Activated naive CD8-positive, alpha-beta T cell treated with anti-CD3 and anti-CD28 coated beads for 36 hours (primary cell): ENCODE measurements at regions not wholly inside any gene's neighbourhood (a gene's known extent, or its start where the extent isn't known, plus 50 kb on each side); places are given as distances from the start of the nearest gene placed in this dataset.

ENCODE experiments used
- DNase-seq: peaks from one replicate; pipeline ENCODE4 v3.0.0; 2021
- H3K27ac Mint-ChIP-seq: one replicate; pipeline ENCODE4 v1.8.0; 2022; ENCODE audit warnings: mild to moderate bottlenecking, moderate library complexity, mixed read lengths
- H3K27me3 Mint-ChIP-seq: one replicate; pipeline ENCODE4 v1.8.0; 2022; ENCODE audit warnings: mild to moderate bottlenecking, mixed read lengths
- H3K36me3 Mint-ChIP-seq: one replicate; pipeline ENCODE4 v1.8.0; 2021; ENCODE audit warnings: mild to moderate bottlenecking, mixed read lengths
- H3K4me1 Mint-ChIP-seq: one replicate; pipeline ENCODE4 v1.8.0; 2021; ENCODE audit warnings: mixed read lengths
- H3K4me3 Mint-ChIP-seq: one replicate; pipeline ENCODE4 v1.8.0; 2022; ENCODE audit warnings: mild to moderate bottlenecking, moderate library complexity, mixed read lengths
- H3K9me3 Mint-ChIP-seq: one replicate; pipeline ENCODE4 v1.8.0; 2022; ENCODE audit warnings: mixed read lengths

- no peaks in the 10 kb centered on the region for H3K27me3 Mint-ChIP-seq
- no peak overlapping the region for H3K27ac Mint-ChIP-seq
- no peak for DNase-seq
- no peaks in the 10 kb centered on the region for H3K9me3 Mint-ChIP-seq
- no peak overlapping the region for H3K4me3 Mint-ChIP-seq
- no peaks in the 10 kb centered on the region for H3K36me3 Mint-ChIP-seq
- H3K4me1 Mint-ChIP-seq, result no peaks in the 10 kb centered on the region
These were observed 145.1 kb upstream of the CELF4 start for GRCh38 chr18:37710726-37711125.

GRCh38 chr18:37709740-37710139 is 144.1 kb upstream of the CELF4 start:
- Mint-ChIP-seq H3K4me3 (no peak overlapping the region), H3K27me3 (no peaks in the 10 kb centered on the region), H3K9me3 (no peaks in the 10 kb centered on the region), H3K36me3 (no peaks in the 10 kb centered on the region), H3K27ac (no peak overlapping the region), H3K4me1 (no peaks in the 10 kb centered on the region)
- DNase-seq, result no peak

- H3K36me3 Mint-ChIP-seq, result no peaks in the 10 kb centered on the region
- H3K4me3 Mint-ChIP-seq, result no peak overlapping the region
- H3K4me1 Mint-ChIP-seq, result no peaks in the 10 kb centered on the region
- H3K9me3 Mint-ChIP-seq, result no peaks in the 10 kb centered on the region
- H3K27ac Mint-ChIP-seq, result no peak overlapping the region
- H3K27me3 Mint-ChIP-seq, result no peaks in the 10 kb centered on the region
- no peak for DNase-seq
These were observed 139.4 kb upstream of the CELF4 start for GRCh38 chr18:37705016-37705415.

GRCh38 chr18:37702841-37703240 is 137.2 kb upstream of the CELF4 start:
- Mint-ChIP-seq H3K4me3 (no peak overlapping the region), H3K27me3 (no peaks in the 10 kb centered on the region), H3K4me1 (no peaks in the 10 kb centered on the region), H3K9me3 (no peaks in the 10 kb centered on the region), H3K27ac (no peak overlapping the region), H3K36me3 (no peaks in the 10 kb centered on the region)
- no peak for DNase-seq

GRCh38 chr18:37701967-37702366 is 136.4 kb upstream of the CELF4 start:
- no peaks in the 10 kb centered on the region for H3K4me1 Mint-ChIP-seq
- no peaks in the 10 kb centered on the region for H3K9me3 Mint-ChIP-seq
- no peak overlapping the region for H3K27ac Mint-ChIP-seq
- no peaks in the 10 kb centered on the region for H3K27me3 Mint-ChIP-seq
- no peak overlapping the region for H3K4me3 Mint-ChIP-seq
- no peaks in the 10 kb centered on the region for H3K36me3 Mint-ChIP-seq
- DNase-seq, result no peak

- H3K4me3 Mint-ChIP-seq, result no peak overlapping the region
- H3K27me3 Mint-ChIP-seq, result no peaks in the 10 kb centered on the region
- no peak for DNase-seq
- H3K9me3 Mint-ChIP-seq, result no peaks in the 10 kb centered on the region
- H3K36me3 Mint-ChIP-seq, result no peaks in the 10 kb centered on the region
- no peaks in the 10 kb centered on the region for H3K4me1 Mint-ChIP-seq
- no peak overlapping the region for H3K27ac Mint-ChIP-seq
These were observed 133.0 kb upstream of the CELF4 start for GRCh38 chr18:37698508-37699040.

- no peak for DNase-seq
- H3K27ac Mint-ChIP-seq, result no peak overlapping the region
- no peaks in the 10 kb centered on the region for H3K4me1 Mint-ChIP-seq
- H3K9me3 Mint-ChIP-seq, result peaks cover 1% of the 10 kb centered on the region
- H3K36me3 Mint-ChIP-seq, result no peaks in the 10 kb centered on the region
- H3K4me3 Mint-ChIP-seq, result no peak overlapping the region
- peaks cover 4% of the 10 kb centered on the region for H3K27me3 Mint-ChIP-seq
These were observed 128.9 kb upstream of the CELF4 start for GRCh38 chr18:37694516-37694915.

- no peak overlapping the region for H3K4me3 Mint-ChIP-seq
- peaks cover 4% of the 10 kb centered on the region for H3K27me3 Mint-ChIP-seq
- no peaks in the 10 kb centered on the region for H3K36me3 Mint-ChIP-seq
- no peak overlapping the region for H3K27ac Mint-ChIP-seq
- no peaks in the 10 kb centered on the region for H3K4me1 Mint-ChIP-seq
- H3K9me3 Mint-ChIP-seq, result peaks cover 3% of the 10 kb centered on the region
- no peak for DNase-seq
These were observed 125.6 kb upstream of the CELF4 start for GRCh38 chr18:37691162-37691561.

GRCh38 chr18:37689841-37690240 is 124.2 kb upstream of the CELF4 start:
- Mint-ChIP-seq H3K27ac (no peak overlapping the region), H3K4me3 (no peak overlapping the region), H3K9me3 (peaks cover 3% of the 10 kb centered on the region), H3K4me1 (no peaks in the 10 kb centered on the region), H3K27me3 (peaks cover 4% of the 10 kb centered on the region), H3K36me3 (no peaks in the 10 kb centered on the region)
- no peak for DNase-seq

GRCh38 chr18:37684590-37684989 is 119.0 kb upstream of the CELF4 start:
- DNase-seq, result no peak
- H3K36me3 Mint-ChIP-seq, result no peaks in the 10 kb centered on the region
- no peaks in the 10 kb centered on the region for H3K4me1 Mint-ChIP-seq
- no peak overlapping the region for H3K4me3 Mint-ChIP-seq
- H3K27me3 Mint-ChIP-seq, result peaks cover 8% of the 10 kb centered on the region
- H3K9me3 Mint-ChIP-seq, result peaks cover 2% of the 10 kb centered on the region
- H3K27ac Mint-ChIP-seq, result no peak overlapping the region

GRCh38 chr18:37684183-37684582 is 118.6 kb upstream of the CELF4 start:
- no peak overlapping the region for H3K27ac Mint-ChIP-seq
- H3K36me3 Mint-ChIP-seq, result no peaks in the 10 kb centered on the region
- no peaks in the 10 kb centered on the region for H3K4me1 Mint-ChIP-seq
- H3K9me3 Mint-ChIP-seq, result peaks cover 2% of the 10 kb centered on the region
- DNase-seq, result no peak
- H3K4me3 Mint-ChIP-seq, result no peak overlapping the region
- peaks cover 8% of the 10 kb centered on the region for H3K27me3 Mint-ChIP-seq

- Mint-ChIP-seq H3K27me3 (peaks cover 8% of the 10 kb centered on the region), H3K4me3 (no peak overlapping the region), H3K36me3 (no peaks in the 10 kb centered on the region), H3K9me3 (no peaks in the 10 kb centered on the region), H3K4me1 (no peaks in the 10 kb centered on the region), H3K27ac (no peak overlapping the region)
- DNase-seq, result no peak
These were observed 115.3 kb upstream of the CELF4 start for GRCh38 chr18:37680911-37681310.

GRCh38 chr18:37676276-37676675 is 110.7 kb upstream of the CELF4 start:
- DNase-seq, result no peak
- no peak overlapping the region for H3K4me3 Mint-ChIP-seq
- H3K9me3 Mint-ChIP-seq, result peaks cover 2% of the 10 kb centered on the region
- no peaks in the 10 kb centered on the region for H3K36me3 Mint-ChIP-seq
- H3K4me1 Mint-ChIP-seq, result no peaks in the 10 kb centered on the region
- peaks cover under 1% of the 10 kb centered on the region for H3K27me3 Mint-ChIP-seq
- no peak overlapping the region for H3K27ac Mint-ChIP-seq

- Mint-ChIP-seq H3K4me1 (no peaks in the 10 kb centered on the region), H3K27me3 (no peaks in the 10 kb centered on the region), H3K27ac (no peak overlapping the region), H3K9me3 (peaks cover 2% of the 10 kb centered on the region), H3K36me3 (no peaks in the 10 kb centered on the region), H3K4me3 (no peak overlapping the region)
- no peak for DNase-seq
These were observed 110.1 kb upstream of the CELF4 start for GRCh38 chr18:37675699-37676098.

GRCh38 chr18:37674570-37674969 is 109.0 kb upstream of the CELF4 start:
- no peak overlapping the region for H3K4me3 Mint-ChIP-seq
- H3K27ac Mint-ChIP-seq, result no peak overlapping the region
- H3K4me1 Mint-ChIP-seq, result no peaks in the 10 kb centered on the region
- no peaks in the 10 kb centered on the region for H3K27me3 Mint-ChIP-seq
- DNase-seq, result no peak
- H3K9me3 Mint-ChIP-seq, result peaks cover 2% of the 10 kb centered on the region
- no peaks in the 10 kb centered on the region for H3K36me3 Mint-ChIP-seq

- DNase-seq, result no peak
- H3K4me1 Mint-ChIP-seq, result no peaks in the 10 kb centered on the region
- no peak overlapping the region for H3K27ac Mint-ChIP-seq
- no peaks in the 10 kb centered on the region for H3K27me3 Mint-ChIP-seq
- no peaks in the 10 kb centered on the region for H3K36me3 Mint-ChIP-seq
- no peak overlapping the region for H3K4me3 Mint-ChIP-seq
- peaks cover 2% of the 10 kb centered on the region for H3K9me3 Mint-ChIP-seq
These were observed 108.1 kb upstream of the CELF4 start for GRCh38 chr18:37673671-37674070.
